HG02623 (cell line): ENCODE measurements at regions not wholly inside any gene's neighbourhood (a gene's known extent, or its start where the extent isn't known, plus 50 kb on each side); places are given as distances from the start of the nearest gene placed in this dataset.
"Not testable (repeated sequence)": the region's sequence is repeated elsewhere in the genome, so short reads cannot be mapped to it uniquely, and the experiment has no call there.

Experiments used
- ATAC-seq: cut with Tn5 transposase; IDR thresholded peaks from one replicate; pipeline ENCODE4 v1.9.1; 2021; ENCODE audit warnings: moderate library complexity; ENCODE audit not compliant: unreplicated experiment

DNA sequence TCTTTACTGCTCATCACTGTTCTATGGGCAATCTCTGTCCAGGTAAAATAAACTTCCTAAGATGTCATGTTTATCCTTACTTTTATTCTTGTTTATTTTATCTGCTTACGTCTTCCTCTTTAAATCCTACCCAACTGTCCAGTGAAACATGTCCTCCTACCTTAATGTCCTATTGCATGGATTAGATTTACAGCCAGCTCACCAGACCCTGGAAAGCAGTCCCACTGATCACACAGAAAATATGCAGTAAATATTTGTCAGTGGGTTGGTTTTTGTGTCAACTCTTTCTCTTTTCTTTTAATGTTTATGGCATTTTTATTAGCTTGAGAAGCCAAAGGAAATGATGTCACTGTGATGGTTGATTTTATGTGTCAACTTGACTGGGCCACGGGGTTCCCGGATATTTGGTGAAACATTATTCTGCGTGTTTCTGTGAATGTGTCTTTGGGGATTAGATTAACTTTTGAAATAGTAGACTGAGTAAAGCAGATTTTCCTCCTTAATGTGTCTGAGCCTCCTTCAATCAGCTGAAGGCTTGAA, 258.3 kb downstream of the SRGAP2C start:
- ATAC-seq = no peak

DNA sequence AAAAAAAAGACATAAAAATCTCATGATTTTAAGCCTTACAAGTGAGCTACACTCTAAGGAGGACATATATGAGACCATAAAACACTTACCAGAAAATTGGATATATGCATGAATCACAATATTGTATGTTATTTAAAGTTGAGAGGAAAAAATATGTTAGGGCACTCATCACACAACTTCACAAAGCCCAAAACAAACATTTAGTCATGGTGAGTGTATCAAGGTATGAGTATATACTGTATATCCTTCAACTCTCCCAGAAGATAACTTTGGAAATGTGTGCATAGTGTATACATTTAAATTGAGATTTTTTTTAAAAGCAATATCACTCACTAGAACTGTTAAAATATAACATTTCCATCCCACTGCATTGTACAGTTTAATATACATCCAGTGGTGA, 259.3 kb downstream of the SRGAP2C start:
- no peak for ATAC-seq

- no peak for ATAC-seq
Observed at GRCh38 chr1:121445679-121446078, 260.9 kb downstream of the SRGAP2C start.

GRCh38 chr1:121447280-121447923, 262.6 kb downstream of the SRGAP2C start:
- ATAC-seq = not testable (repeated sequence)

DNA sequence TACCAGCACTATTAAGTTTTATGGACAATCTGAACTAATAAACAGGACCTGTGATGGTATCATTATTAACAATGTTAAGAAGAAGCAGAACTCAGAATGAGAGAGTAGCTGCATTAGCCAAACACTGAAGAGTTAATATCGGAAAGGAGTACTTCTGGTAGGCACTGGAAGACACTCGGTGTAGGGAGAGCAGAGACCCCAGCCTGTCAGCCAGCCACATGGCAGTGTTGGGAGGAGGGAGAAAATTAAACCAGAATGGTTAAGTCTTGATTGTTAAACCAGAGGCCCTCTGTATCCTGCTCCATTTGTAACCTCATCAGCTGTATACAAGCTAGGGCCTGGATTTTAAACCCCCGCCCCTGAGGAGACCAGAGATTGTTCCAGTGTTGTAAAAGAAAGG, 263.3 kb downstream of the SRGAP2C start:
- ATAC-seq = not testable (repeated sequence)

DNA sequence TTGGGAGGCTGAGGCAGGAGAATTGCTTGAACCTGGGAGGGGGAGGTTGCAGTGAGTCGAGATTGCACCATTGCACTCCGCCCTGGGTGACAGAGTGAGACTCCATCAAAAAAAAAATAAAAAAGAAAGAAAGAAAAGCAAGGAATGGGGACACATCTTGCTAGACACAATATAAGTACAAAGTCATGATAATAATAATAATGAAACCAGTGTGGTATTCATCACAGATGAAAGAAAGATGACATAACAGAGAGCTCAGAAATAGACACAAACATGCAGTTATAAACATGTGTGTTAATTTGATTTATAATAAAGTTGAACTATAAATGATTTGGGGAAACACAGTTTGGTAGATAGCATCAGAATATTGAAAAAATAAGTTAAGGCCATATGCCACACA, 264.1 kb downstream of the SRGAP2C start:
- ATAC-seq = no peak

DNA sequence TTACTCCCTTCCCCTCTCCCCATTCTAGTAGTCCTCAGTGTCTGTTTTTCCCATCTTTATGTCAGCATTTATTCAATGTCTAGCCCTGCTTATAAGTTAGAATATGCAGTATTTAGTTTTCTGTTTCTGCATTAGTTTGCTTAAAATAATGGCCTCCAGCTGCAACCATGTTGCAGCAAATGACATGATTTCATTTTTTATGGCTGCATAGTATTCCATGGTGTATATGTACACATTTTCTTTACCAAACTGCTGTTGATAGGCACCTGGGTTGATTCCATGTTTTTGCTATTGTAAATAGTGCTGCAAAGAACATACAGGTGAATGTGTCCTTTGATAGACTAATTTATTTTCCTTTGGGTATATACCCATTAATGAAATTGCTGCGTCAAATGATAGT, 267.7 kb downstream of the SRGAP2C start:
- no peak for ATAC-seq

DNA sequence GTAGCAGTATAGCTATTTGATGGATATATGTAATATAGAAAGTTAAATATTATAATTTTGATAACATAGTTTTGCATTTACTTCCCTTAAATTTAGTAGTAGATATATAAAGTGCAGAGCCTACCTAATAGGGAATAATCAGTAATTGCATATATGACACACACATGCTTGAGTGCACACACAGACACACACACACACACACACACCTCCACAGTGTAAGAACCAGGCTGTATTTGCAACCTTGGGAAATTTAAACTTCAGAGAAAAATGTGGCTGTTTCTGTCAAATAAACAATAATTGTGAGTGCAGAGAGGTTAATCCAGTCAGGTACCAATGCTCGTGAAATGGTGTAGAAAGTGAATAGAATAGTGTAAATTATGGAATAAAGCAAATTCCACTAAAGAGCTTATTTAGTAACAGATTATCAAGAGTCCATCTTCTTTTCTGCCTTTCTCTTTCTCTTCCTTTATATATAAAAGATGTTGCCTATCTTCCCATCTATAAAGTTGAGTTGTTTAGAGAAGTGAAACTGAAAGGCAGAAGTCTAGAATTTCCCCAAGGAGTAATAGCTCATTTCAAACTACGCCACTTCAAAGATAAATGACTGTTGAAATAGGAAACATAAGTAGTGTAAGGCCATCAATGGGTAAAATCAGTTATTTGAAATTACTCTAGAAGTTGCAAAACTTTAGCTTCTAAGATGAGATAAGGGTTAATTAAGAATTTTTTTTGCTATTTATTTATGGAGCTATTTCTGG, 273.7 kb downstream of the SRGAP2C start:
- peak; percentile 100 for ATAC-seq

DNA sequence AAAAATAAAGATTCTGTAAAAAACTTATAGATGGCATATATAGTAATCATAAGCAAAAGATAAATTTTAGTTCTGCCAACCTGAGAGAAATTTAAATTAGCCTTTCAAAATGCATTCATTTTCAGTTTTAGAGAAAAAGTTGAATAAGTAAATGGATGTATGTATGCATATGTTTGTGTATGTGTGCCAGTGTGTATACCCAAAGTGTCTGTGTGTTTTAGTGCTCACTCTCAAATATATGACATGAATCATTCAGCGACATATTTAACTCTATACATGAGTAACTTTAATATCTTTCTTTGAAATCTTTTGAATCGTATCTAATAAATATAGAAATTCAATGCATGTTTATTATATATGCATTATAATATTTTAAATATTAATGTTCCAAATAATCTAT, 274.5 kb downstream of the SRGAP2C start:
- no peak for ATAC-seq

DNA sequence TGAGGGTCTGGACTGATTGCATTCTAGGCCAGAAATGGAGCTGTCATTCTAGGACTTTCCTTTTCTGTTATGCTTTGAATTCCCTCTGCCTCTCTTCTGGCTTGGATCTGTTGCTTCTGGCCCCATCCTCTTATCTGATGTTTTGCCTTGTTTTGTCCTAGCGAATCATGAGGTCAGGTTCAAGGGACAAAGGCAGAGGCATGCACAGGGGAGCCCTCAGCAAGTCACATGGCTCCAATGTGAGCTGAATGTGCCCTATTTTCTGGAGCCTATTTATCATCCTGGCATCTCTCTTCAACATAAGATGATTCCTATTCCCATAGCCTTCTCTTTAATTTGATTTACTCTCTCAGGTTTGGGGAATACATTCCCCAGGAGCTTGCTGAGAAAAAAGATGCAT, 284.6 kb downstream of the SRGAP2C start:
- not testable (repeated sequence) for ATAC-seq

- not testable (repeated sequence) for ATAC-seq
Observed at GRCh38 chr1:121470401-121470800, 285.6 kb downstream of the SRGAP2C start.

DNA sequence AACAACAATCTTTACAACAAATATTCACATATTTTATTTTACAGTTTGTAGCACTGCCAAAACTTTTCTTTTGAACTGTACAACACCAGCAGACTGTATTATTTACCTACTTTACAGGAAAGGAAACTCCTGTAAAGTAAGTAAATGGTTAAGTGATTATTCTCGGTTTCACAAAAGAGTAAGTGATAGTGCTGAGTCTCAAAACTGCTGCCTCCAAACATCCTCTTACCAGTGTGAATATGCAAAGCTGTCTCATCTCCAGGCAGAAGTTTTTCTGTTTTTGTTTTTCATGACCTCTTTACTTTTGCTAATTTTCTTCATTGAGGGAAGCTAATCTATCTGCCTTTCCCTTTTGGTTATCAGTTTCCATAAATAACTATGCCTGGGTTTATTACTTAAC, 286.7 kb downstream of the SRGAP2C start:
- peak; percentile 96 for ATAC-seq

- ATAC-seq = no peak
Observed at GRCh38 chr1:121472017-121472416, 287.2 kb downstream of the SRGAP2C start.

GRCh38 chr1:121483234-121483633, 298.5 kb downstream of the SRGAP2C start:
- no peak for ATAC-seq

GRCh38 chr1:121483961-121484424, 299.2 kb downstream of the SRGAP2C start:
- ATAC-seq = no peak

DNA sequence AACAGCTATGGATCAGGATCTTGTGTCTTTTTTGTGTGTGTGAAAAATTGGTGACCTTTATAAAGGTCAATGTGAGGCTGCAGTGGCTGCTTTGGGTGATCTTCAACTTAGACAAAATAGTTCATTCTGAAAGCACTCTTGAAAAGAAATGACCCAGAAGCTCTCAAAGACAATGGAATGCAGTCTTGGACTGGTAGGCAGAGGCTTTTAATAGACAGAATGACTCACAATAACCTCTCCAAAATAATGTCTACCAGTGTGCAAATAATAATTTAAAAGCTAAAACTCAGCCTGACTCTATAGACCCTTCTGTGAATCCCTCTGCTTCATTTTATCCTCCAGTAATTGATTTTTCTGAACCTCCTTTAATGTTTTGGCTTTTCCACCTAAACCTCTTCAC, 310.0 kb downstream of the SRGAP2C start:
- not testable (repeated sequence) for ATAC-seq

- not testable (repeated sequence) for ATAC-seq
Observed at GRCh38 chr1:121511455-121511854, 326.7 kb downstream of the SRGAP2C start.

DNA sequence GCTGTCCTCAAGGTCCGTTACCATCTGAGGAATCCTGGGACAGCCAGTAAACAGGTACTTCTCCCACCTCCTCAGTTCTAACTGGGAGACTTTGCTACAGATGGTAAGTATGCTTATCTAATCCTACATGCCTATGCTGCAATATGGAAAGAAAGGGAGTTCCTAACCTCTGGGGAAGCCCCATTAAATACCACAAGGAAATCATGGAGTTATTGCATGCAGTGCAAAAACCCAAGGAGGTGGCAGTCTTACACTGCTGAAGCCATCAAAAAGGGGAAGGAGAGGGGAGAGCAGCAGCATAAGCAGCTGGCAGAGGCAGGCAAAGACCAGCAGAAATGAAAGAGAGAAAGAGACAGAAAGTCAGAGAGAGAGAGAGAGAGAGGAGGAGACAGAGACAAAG, 327.1 kb downstream of the SRGAP2C start:
- not testable (repeated sequence) for ATAC-seq

DNA sequence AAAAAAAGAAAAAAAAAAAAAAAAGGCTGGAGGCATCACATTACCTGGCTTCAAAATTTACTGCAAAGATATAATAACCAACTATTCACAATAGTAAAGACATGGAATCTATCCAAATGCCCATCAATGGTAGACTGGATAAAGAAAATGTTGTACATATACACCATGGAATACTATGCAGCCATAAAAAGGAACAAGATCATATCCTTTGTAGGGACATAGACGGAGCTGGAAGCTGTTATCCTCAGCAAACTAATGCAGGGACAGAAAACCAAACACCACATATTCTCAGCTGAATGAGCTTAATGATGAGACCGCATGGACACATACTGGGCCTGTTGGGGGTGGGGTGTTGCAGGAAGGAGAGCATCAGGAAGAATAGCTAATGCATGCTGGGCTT, 330.5 kb downstream of the SRGAP2C start:
- no peak for ATAC-seq

DNA sequence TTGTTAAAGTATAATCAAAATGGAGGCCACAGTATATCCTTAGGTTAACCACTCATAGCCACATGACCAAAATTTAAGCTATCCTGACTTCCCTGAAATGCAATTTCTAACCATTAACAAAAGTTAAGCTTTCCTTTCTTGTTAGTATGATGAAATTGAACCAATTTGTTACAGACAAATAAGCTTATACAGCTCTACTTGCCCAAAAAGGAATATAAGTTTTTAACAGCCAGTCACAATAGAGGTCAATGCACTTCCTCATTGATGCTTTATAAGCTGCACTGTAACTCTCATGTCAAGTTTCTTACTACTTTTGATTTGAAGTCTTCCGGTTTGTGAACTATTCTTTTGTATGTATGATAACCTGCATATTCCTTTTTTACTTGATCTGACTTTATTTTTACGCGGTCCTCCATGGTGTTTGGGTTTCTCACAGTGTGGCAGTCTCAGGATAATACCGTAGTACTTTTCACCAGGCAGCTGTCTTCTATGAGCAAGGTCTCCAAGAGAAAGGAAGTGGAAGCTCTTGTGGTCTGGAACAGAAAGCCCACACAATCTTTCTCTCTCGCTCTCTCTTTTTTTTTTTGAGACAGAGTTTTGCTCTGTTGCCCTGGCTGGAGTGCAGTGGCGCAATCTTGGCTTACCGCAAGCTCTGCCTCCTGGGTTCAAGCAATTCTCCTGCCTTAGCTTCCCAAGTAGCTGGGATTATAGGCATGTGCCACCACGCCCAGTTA, 331.6 kb downstream of the SRGAP2C start:
- ATAC-seq = peak; percentile 65

GRCh38 chr1:121517586-121518230, 332.9 kb downstream of the SRGAP2C start:
- no peak for ATAC-seq
